Cardiac septum (tissue), 1 donor: ENCODE measurements at regions not wholly inside any gene's neighbourhood (a gene's known extent, or its start where the extent isn't known, plus 50 kb on each side); places are given as distances from the start of the nearest gene placed in this dataset.

Experiments used
- DNase-seq: peaks from one replicate; pipeline ENCODE4 v3.0.0-alpha.2; 2020; ENCODE audit warnings: low spot score
- intact Hi-C: fragments of 100-400 bp; cut with DNase I; formaldehyde crosslinking; loops from one replicate; pipeline ENCODE4 v1.14.0; 2022
- donor health status: DM: no; HTN: no; CAD: no.

GRCh38 chr4:25564836-25565235 is 90.8 kb upstream of the SLC34A2 start:
- DNase-seq: no peak
- intact Hi-C loops: no loop called here

GRCh38 chr4:25567253-25567652 is 88.4 kb upstream of the SLC34A2 start:
- no peak for DNase-seq
- intact Hi-C loops: no loop called here

- DNase-seq: no peak
- intact Hi-C loops: no loop called here
These were observed 85.9 kb upstream of the SLC34A2 start for GRCh38 chr4:25569716-25570115.

GRCh38 chr4:25575611-25576010 is 80.0 kb upstream of the SLC34A2 start:
- DNase-seq: no peak
- intact Hi-C loops: no loop called here

GRCh38 chr4:25578432-25578831 is 77.2 kb upstream of the SLC34A2 start:
- intact Hi-C loops: no loop called here
- DNase-seq: no peak

- intact Hi-C loops: no loop called here
- DNase-seq: no peak
These were observed 74.8 kb upstream of the SLC34A2 start for GRCh38 chr4:25580633-25581467.

GRCh38 chr4:25585901-25586523 is 69.6 kb upstream of the SLC34A2 start:
- no peak for DNase-seq
- intact Hi-C loops: no loop called here

GRCh38 chr4:25588206-25588605 is 67.4 kb upstream of the SLC34A2 start:
- DNase-seq: no peak
- intact Hi-C loops: no loop called here

- intact Hi-C loops: no loop called here
- DNase-seq: no peak
These were observed 65.5 kb upstream of the SLC34A2 start for GRCh38 chr4:25590171-25590570.

- no peak for DNase-seq
- intact Hi-C loops: no loop called here
These were observed 62.9 kb upstream of the SLC34A2 start for GRCh38 chr4:25592736-25593135.
